ENCODE measurements at regions not wholly inside any gene's neighbourhood (a gene's known extent, or its start where the extent isn't known, plus 50 kb on each side); places are given as distances from the start of the nearest gene placed in this dataset.

- Histone ChIP-seq H3K4me1 (replicated peaks) (no peaks in the 10 kb centered on the region), H3K4me3 (no peak overlapping the region)
These were observed 1687.4 kb upstream of the FLRT2 start for GRCh38 chr14:83842547-83842946.

GRCh38 chr14:83847102-83847501, 1682.8 kb upstream of the FLRT2 start:
- Histone ChIP-seq H3K27me3 (replicated peaks) (no peaks in the 10 kb centered on the region), H3K27ac (no peak overlapping the region), H3K36me3 (no peaks in the 10 kb centered on the region)

More at GRCh38 chr14:83842547-83842946, 1687.4 kb upstream of the FLRT2 start:
- H3K9me3 ChIP-seq (replicated peaks): no peaks in the 10 kb centered on the region
- no peaks in the 10 kb centered on the region for H3K36me3 ChIP-seq
- H3K27me3 ChIP-seq (replicated peaks): no peaks in the 10 kb centered on the region
- no peak for DNase-seq (ENCODE audit: low read depth in 1 of 2, low spot score in 2 of 2)
- H3K27ac ChIP-seq: no peak overlapping the region

GRCh38 chr14:83850092-83850491, 1679.9 kb upstream of the FLRT2 start:
- no peaks in the 10 kb centered on the region for H3K4me1 ChIP-seq (replicated peaks)
- no peak overlapping the region for H3K27ac ChIP-seq
- no peaks in the 10 kb centered on the region for H3K36me3 ChIP-seq
- no peaks in the 10 kb centered on the region for H3K27me3 ChIP-seq (replicated peaks)
- H3K4me3 ChIP-seq: no peak overlapping the region
- no peak for DNase-seq (ENCODE audit: low read depth in 1 of 2, low spot score in 2 of 2)
- H3K9me3 ChIP-seq (replicated peaks): no peaks in the 10 kb centered on the region

More at GRCh38 chr14:83847102-83847501, 1682.8 kb upstream of the FLRT2 start:
- H3K4me3 ChIP-seq: no peak overlapping the region
- H3K4me1 ChIP-seq (replicated peaks): no peaks in the 10 kb centered on the region
- no peaks in the 10 kb centered on the region for H3K9me3 ChIP-seq (replicated peaks)
- no peak for DNase-seq (ENCODE audit: low read depth in 1 of 2, low spot score in 2 of 2)

GRCh38 chr14:83856334-83856733, 1673.6 kb upstream of the FLRT2 start:
- DNase-seq (ENCODE audit: low read depth in 1 of 2, low spot score in 2 of 2): no peak
- no peaks in the 10 kb centered on the region for H3K27me3 ChIP-seq (replicated peaks)
- H3K36me3 ChIP-seq: no peaks in the 10 kb centered on the region

GRCh38 chr14:83860631-83861155, 1669.3 kb upstream of the FLRT2 start:
- Histone ChIP-seq H3K4me3 (no peak overlapping the region), H3K4me1 (replicated peaks) (no peaks in the 10 kb centered on the region), H3K36me3 (no peaks in the 10 kb centered on the region), H3K9me3 (replicated peaks) (no peaks in the 10 kb centered on the region), H3K27me3 (replicated peaks) (no peaks in the 10 kb centered on the region), H3K27ac (no peak overlapping the region)
- no peak for DNase-seq (ENCODE audit: low read depth in 1 of 2, low spot score in 2 of 2)

More at GRCh38 chr14:83856334-83856733, 1673.6 kb upstream of the FLRT2 start:
- H3K27ac ChIP-seq: no peak overlapping the region
- H3K9me3 ChIP-seq (replicated peaks): no peaks in the 10 kb centered on the region
- H3K4me3 ChIP-seq: no peak overlapping the region
- H3K4me1 ChIP-seq (replicated peaks): no peaks in the 10 kb centered on the region

DNA sequence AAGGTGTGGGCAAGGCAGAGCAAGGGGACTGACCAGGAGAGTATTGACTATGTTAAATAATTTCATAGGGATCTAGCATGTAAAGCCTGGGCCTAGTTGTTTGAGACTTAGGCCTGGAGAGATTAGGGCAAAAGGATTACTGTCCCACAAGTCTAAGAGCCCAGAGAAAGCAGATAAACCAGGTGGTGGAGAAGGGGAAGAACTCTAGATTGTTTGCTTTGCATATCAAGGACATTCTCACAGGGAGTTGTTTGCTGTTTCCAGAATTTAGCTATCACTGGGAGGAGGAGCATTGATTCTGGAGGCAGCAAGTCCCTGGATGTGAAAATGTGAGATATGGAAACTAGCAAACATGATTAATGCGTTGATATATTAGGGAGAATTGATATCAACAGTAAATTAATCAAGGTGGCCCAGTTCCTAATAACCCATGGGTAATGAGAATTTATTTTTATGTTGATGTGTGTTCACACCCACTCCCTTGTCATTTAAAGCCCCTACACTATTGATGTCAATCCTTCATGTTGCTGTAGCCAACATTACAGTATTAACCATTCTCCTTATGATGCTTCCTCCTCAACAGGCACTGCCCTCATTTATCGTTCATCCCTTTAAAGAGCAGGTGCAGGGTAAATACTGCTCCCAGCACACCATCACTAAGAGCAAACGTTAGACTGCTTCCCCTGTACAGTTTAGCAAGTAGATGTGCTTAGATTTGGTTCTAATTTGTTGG, 1666.7 kb upstream of the FLRT2 start:
- no peak for DNase-seq (ENCODE audit: low read depth in 1 of 2, low spot score in 2 of 2)
- H3K27ac ChIP-seq: no peak overlapping the region
- H3K4me3 ChIP-seq: no peak overlapping the region
- no peaks in the 10 kb centered on the region for H3K9me3 ChIP-seq (replicated peaks)
- H3K27me3 ChIP-seq (replicated peaks): no peaks in the 10 kb centered on the region
- H3K4me1 ChIP-seq (replicated peaks): no peaks in the 10 kb centered on the region
- no peaks in the 10 kb centered on the region for H3K36me3 ChIP-seq

- H3K36me3 ChIP-seq: no peaks in the 10 kb centered on the region
- no peak overlapping the region for H3K4me3 ChIP-seq
- no peaks in the 10 kb centered on the region for H3K9me3 ChIP-seq (replicated peaks)
- no peak for DNase-seq (ENCODE audit: low read depth in 1 of 2, low spot score in 2 of 2)
- no peak overlapping the region for H3K27ac ChIP-seq
- no peaks in the 10 kb centered on the region for H3K27me3 ChIP-seq (replicated peaks)
- H3K4me1 ChIP-seq (replicated peaks): no peaks in the 10 kb centered on the region
These were observed 1665.8 kb upstream of the FLRT2 start for GRCh38 chr14:83864106-83864505.

GRCh38 chr14:83867566-83868225, 1662.2 kb upstream of the FLRT2 start:
- Histone ChIP-seq H3K4me3 (no peak overlapping the region), H3K9me3 (replicated peaks) (no peaks in the 10 kb centered on the region), H3K27me3 (replicated peaks) (no peaks in the 10 kb centered on the region), H3K4me1 (replicated peaks) (no peaks in the 10 kb centered on the region), H3K36me3 (no peaks in the 10 kb centered on the region), H3K27ac (no peak overlapping the region)
- DNase-seq (ENCODE audit: low read depth in 1 of 2, low spot score in 2 of 2): no peak

DNA sequence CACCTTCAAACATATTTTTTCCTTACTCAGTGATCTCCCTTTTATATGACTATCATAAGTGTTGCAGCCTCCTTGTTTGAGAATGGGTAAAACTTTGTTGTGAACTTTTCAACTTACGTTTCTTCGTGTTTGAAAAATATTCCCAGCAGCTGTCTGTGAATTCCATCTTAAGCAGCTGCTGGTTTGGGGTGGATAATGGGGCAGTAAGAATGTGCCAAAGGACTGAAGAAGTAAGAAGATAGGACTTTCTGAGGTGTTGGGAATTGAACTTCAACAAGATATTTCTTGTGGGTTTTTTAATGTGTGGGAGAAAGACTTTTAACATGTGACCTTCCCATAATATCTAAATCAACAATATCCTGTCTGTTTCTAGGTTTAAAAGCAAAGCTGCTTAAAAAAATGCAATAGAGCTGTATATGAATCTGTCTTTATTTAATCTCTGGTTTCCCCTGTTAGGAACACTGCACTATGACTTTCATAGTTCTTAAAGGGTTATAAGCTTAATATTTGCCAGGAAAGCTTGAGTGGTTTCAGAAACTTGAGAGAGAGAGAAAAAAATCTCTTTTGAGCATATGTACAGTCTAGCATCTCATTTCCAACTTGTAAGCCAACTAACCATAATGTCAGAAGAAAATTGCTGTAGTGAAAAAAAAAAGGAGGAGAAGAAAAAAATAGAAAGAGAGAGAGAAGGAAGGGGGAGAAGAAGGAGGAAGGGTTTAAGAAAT, 1659.2 kb upstream of the FLRT2 start:
- Histone ChIP-seq H3K27ac (no peak overlapping the region), H3K36me3 (no peaks in the 10 kb centered on the region), H3K4me3 (no peak overlapping the region), H3K27me3 (replicated peaks) (no peaks in the 10 kb centered on the region), H3K4me1 (replicated peaks) (no peaks in the 10 kb centered on the region), H3K9me3 (replicated peaks) (no peaks in the 10 kb centered on the region)
- DNase-seq (ENCODE audit: low read depth in 1 of 2, low spot score in 2 of 2): no peak

DNA sequence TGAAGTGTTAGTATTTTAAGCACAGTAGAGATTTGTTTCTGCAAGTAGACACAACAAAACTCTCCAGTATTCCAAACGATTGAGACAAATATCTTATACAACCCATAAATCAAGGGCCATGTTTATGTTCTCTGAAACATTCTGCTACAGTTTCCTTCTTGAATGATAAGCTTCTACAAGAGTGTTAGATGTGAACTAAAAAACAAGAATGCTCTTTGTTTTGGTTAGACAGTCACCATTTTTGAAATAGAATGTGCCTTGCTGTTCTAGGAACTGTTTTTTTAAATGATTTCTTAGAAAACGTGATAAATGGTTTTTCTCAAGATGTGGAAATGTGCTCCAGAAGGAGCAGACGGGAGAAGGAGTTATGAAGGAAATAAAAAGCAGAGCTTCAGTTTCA, 1656.3 kb upstream of the FLRT2 start:
- Histone ChIP-seq H3K27me3 (replicated peaks) (no peaks in the 10 kb centered on the region), H3K27ac (no peak overlapping the region), H3K4me1 (replicated peaks) (no peaks in the 10 kb centered on the region), H3K4me3 (no peak overlapping the region), H3K9me3 (replicated peaks) (0 out of 2 replicates have a peak, but pooled peaks cover 2% of the 10 kb centered on the region), H3K36me3 (no peaks in the 10 kb centered on the region)
- no peak for DNase-seq (ENCODE audit: low read depth in 1 of 2, low spot score in 2 of 2)

DNA sequence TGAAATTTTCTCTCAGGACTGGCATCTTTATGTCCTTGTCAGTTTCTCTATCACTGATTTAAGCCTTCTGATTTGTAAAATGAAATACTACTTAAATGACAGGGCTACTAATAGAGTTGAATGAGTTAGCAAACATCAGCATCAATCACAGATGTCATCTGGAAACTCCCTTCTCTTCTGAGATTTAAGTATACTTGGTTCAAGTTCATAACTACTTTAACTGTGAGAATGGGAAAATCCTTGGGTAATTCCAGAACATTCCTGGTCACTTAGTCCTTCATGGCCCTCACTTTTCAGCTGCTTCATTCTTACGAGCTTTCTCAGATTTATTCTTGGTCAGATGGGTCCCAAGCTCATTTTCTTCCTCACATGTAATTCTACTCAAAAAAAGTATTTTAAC, 1655.3 kb upstream of the FLRT2 start:
- no peaks in the 10 kb centered on the region for H3K27me3 ChIP-seq (replicated peaks)
- no peak overlapping the region for H3K4me3 ChIP-seq
- no peaks in the 10 kb centered on the region for H3K4me1 ChIP-seq (replicated peaks)
- no peak for DNase-seq (ENCODE audit: low read depth in 1 of 2, low spot score in 2 of 2)
- 0 out of 2 replicates have a peak, but pooled peaks cover 2% of the 10 kb centered on the region for H3K9me3 ChIP-seq (replicated peaks)
- no peak overlapping the region for H3K27ac ChIP-seq
- no peaks in the 10 kb centered on the region for H3K36me3 ChIP-seq

DNA sequence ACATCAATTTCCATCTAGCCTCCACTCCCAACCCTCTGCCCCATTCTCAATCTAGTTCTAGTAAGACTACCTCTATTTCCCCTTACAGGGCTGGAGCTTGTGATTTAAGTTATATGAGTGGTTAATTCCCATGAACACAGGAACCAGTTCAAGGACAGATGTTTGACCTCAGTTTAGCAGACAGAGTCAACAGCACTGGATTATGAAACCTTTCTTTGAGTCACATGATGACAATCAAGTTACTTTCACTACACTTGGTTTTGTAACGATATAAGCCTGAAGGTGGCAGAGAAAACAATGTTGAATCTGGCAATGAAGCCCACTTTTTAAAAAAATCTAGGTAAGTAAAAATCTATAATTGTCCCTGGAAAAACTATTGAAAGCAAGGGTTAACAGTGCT, 1646.2 kb upstream of the FLRT2 start:
- DNase-seq (ENCODE audit: low read depth in 1 of 2, low spot score in 2 of 2): no peak
- Histone ChIP-seq H3K27me3 (replicated peaks) (no peaks in the 10 kb centered on the region), H3K4me3 (no peak overlapping the region), H3K27ac (no peak overlapping the region), H3K9me3 (replicated peaks) (no peaks in the 10 kb centered on the region), H3K36me3 (no peaks in the 10 kb centered on the region), H3K4me1 (replicated peaks) (no peaks in the 10 kb centered on the region)

GRCh38 chr14:83885837-83886293, 1644.1 kb upstream of the FLRT2 start:
- H3K4me3 ChIP-seq: no peak overlapping the region
- H3K4me1 ChIP-seq (replicated peaks): no peaks in the 10 kb centered on the region
- H3K27ac ChIP-seq: no peak overlapping the region
- H3K9me3 ChIP-seq (replicated peaks): no peaks in the 10 kb centered on the region
- H3K36me3 ChIP-seq: no peaks in the 10 kb centered on the region
- DNase-seq (ENCODE audit: low read depth in 1 of 2, low spot score in 2 of 2): no peak
- H3K27me3 ChIP-seq (replicated peaks): no peaks in the 10 kb centered on the region

GRCh38 chr14:83887866-83888265, 1642.1 kb upstream of the FLRT2 start:
- no peak overlapping the region for H3K27ac ChIP-seq
- DNase-seq (ENCODE audit: low read depth in 1 of 2, low spot score in 2 of 2): no peak
- no peaks in the 10 kb centered on the region for H3K27me3 ChIP-seq (replicated peaks)
- H3K4me3 ChIP-seq: no peak overlapping the region
- H3K36me3 ChIP-seq: no peaks in the 10 kb centered on the region
- H3K4me1 ChIP-seq (replicated peaks): no peaks in the 10 kb centered on the region
- no peaks in the 10 kb centered on the region for H3K9me3 ChIP-seq (replicated peaks)
